ENCODE measurements at regions not wholly inside any gene's neighbourhood (a gene's known extent, or its start where the extent isn't known, plus 50 kb on each side); places are given as distances from the start of the nearest gene placed in this dataset.
A peak's percentile ranks its signal among the peaks of the same experiment; 100 is the strongest.

GRCh38 chr11:69909561-69910518 is 90.6 kb upstream of the FGF3 start (continued):
- TF ChIP-seq ETV6 (conservative IDR thresholded peaks at IDR 0.05 in 1 of 2, IDR thresholded peaks at IDR 0.05 in 1 of 2; ENCODE audit: borderline replicate concordance in 1 of 2, low read depth in 1 of 2): no peak
- peak; percentile 48 to 61 (median 60); a peak in 5 of 6 replicates for TF ChIP-seq CTCF (IDR thresholded peaks at IDR 0.05 in 2 of 3, conservative IDR thresholded peaks at IDR 0.05 in 1 of 3; ENCODE audit: control insufficient read depth in 2 of 3, extremely low read depth in 1 of 3, insufficient read depth in 1 of 3, low read depth in 3 of 3, low read length in 3 of 3)
- peak; percentile 36; the same call in 1 of the 2 replicates for TF ChIP-seq SMC3 (IDR thresholded peaks at IDR 0.05; ENCODE audit: borderline replicate concordance, low read length)
- TF ChIP-seq ZBTB4 (CRISPR knock-in tag; IDR thresholded peaks at IDR 0.05): no peak
- TF ChIP-seq NRF1 (conservative IDR thresholded peaks at IDR 0.05; ENCODE audit: low read depth, low read length): no peak
- TF ChIP-seq RAD51 (IDR thresholded peaks at IDR 0.05): no peak
- TF ChIP-seq EED (IDR thresholded peaks at IDR 0.05; ENCODE audit: low read depth): no peak

Measured in GM12878 (cell line).